ENCODE measurements at regions not wholly inside any gene's neighbourhood (a gene's known extent, or its start where the extent isn't known, plus 50 kb on each side); places are given as distances from the start of the nearest gene placed in this dataset.

DNA sequence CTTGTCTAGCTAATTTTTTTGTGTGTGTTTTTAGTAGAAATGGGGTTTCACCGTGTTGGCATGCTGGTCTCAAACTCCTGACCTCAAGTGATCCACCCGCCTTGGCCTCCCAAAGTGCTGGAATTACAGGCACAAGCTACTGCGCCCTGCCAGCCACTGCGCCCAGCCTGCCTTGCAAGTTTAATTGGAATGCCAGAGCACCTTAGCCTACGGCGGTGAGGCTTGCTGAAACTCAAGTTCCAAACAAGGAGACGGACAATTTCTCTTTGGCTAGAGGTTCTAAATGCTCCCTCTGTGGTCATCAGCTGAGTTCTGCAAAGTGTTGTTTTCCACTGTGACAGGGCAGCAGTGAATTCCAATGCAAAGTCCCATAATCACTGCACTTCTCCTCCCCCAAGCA, 583.4 kb downstream of the KCNJ3 start:
- Histone ChIP-seq H3K27me3 (ENCODE audit: control insufficient read depth, low read length) (no peaks in the 10 kb centered on the region), H3K36me3 (ENCODE audit: control insufficient read depth, low read length) (no peaks in the 10 kb centered on the region), H3K4me3 (ENCODE audit: low read length) (no peak overlapping the region), H3K79me2 (ENCODE audit: control insufficient read depth, low read length) (no peaks in the 10 kb centered on the region), H3K27ac (ENCODE audit: low read depth, low read length) (no peak overlapping the region), H3K9me3 (ENCODE audit: control insufficient read depth, insufficient read depth, low read length) (no peaks in the 10 kb centered on the region; the same call in 1 of the 2 replicates), H3K4me2 (ENCODE audit: low read length) (no peak overlapping the region), H4K20me1 (ENCODE audit: control insufficient read depth, insufficient read depth, low read depth, low read length) (no peaks in the 10 kb centered on the region), H3F3A (ENCODE audit: control insufficient read depth, insufficient read depth) (no peaks in the 10 kb centered on the region), H3K9me2 (replicated peaks; ENCODE audit: control insufficient read depth, low read length) (no peaks in the 10 kb centered on the region), H3K4me1 (ENCODE audit: control insufficient read depth, low read length) (no peaks in the 10 kb centered on the region)
- TF ChIP-seq, protein P1, sequence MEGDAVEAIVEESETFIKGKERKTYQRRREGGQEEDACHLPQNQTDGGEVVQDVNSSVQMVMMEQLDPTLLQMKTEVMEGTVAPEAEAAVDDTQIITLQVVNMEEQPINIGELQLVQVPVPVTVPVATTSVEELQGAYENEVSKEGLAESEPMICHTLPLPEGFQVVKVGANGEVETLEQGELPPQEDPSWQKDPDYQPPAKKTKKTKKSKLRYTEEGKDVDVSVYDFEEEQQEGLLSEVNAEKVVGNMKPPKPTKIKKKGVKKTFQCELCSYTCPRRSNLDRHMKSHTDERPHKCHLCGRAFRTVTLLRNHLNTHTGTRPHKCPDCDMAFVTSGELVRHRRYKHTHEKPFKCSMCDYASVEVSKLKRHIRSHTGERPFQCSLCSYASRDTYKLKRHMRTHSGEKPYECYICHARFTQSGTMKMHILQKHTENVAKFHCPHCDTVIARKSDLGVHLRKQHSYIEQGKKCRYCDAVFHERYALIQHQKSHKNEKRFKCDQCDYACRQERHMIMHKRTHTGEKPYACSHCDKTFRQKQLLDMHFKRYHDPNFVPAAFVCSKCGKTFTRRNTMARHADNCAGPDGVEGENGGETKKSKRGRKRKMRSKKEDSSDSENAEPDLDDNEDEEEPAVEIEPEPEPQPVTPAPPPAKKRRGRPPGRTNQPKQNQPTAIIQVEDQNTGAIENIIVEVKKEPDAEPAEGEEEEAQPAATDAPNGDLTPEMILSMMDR (IDR thresholded peaks at IDR 0.05; ENCODE audit: low read depth, low read length, poor library complexity, severe bottlenecking) = no peak
- TF ChIP-seq EZH2phosphoT487 (IDR thresholded peaks at IDR 0.05; ENCODE audit: borderline replicate concordance, low read length) = no peak

DNA sequence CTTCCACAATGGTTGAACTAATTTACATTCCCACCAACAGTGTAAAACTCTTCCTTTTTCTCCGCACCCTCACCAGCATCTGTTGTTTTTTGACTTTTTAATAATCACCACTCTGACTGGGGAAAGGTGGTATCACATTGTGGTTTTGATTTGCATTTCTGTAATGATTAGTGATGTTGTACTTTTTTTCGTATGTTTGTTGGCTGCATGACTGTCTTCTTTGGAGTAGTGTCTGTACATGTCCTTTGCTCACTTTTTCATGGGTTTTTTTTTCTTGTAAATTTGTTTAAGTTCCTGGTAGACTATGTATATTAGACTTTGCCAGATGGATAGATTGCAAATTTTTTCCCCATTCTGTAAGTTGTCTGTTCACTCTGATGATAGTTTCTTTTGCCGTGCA, 574.8 kb downstream of the KCNJ3 start:
- no peaks in the 10 kb centered on the region for H4K20me1 ChIP-seq (ENCODE audit: control insufficient read depth, insufficient read depth, low read depth, low read length)
- no peak overlapping the region for H3K4me3 ChIP-seq (ENCODE audit: low read length)
- H3K4me2 ChIP-seq (ENCODE audit: low read length) = no peak overlapping the region

DNA sequence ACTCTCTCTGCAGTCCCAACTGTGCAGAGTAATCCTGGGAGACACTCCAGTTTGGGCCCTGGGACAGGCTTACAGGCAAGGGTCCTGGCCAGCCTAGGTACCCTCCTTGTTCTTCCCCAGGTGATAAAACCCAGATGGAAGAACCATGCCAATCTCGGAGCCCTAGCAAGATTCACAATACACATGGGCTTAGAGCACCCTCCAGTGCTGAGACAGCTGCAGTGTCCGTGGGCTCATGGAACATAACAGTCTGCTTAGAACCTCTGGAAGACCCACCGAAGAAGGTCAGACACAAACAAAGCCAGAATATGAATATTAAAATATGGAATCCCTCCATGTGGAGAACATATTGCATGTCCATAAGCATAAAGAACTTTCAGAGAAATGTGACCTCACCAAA, 568.1 kb downstream of the KCNJ3 start:
- Histone ChIP-seq H3F3A (ENCODE audit: control insufficient read depth, insufficient read depth) (no peaks in the 10 kb centered on the region), H3K4me1 (ENCODE audit: control insufficient read depth, low read length) (peaks cover 13% of the 10 kb centered on the region), H3K4me3 (ENCODE audit: low read length) (no peak overlapping the region), H3K79me2 (ENCODE audit: control insufficient read depth, low read length) (no peaks in the 10 kb centered on the region), H3K27ac (ENCODE audit: low read depth, low read length) (no peak overlapping the region), H4K20me1 (ENCODE audit: control insufficient read depth, insufficient read depth, low read depth, low read length) (no peaks in the 10 kb centered on the region), H3K9me2 (replicated peaks; ENCODE audit: control insufficient read depth, low read length) (no peaks in the 10 kb centered on the region), H3K4me2 (ENCODE audit: low read length) (no peak overlapping the region), H3K9me3 (ENCODE audit: control insufficient read depth, insufficient read depth, low read length) (peaks cover 7% of the 10 kb centered on the region; the same call in 1 of the 2 replicates), H3K36me3 (ENCODE audit: control insufficient read depth, low read length) (peaks cover 4% of the 10 kb centered on the region; the same call in 1 of the 2 replicates), H3K27me3 (ENCODE audit: control insufficient read depth, low read length) (no peaks in the 10 kb centered on the region)
- TF ChIP-seq, protein P1 (IDR thresholded peaks at IDR 0.05; ENCODE audit: low read depth, low read length, poor library complexity, severe bottlenecking) = peak; percentile 23
- no peak for TF ChIP-seq EZH2phosphoT487 (IDR thresholded peaks at IDR 0.05; ENCODE audit: borderline replicate concordance, low read length)

More for the DNA sequence above, 574.8 kb downstream of the KCNJ3 start:
- no peaks in the 10 kb centered on the region for H3K27me3 ChIP-seq (ENCODE audit: control insufficient read depth, low read length)
- peaks cover 4% of the 10 kb centered on the region; the same call in 1 of the 2 replicates for H3K36me3 ChIP-seq (ENCODE audit: control insufficient read depth, low read length)
- no peaks in the 10 kb centered on the region for H3K9me2 ChIP-seq (replicated peaks; ENCODE audit: control insufficient read depth, low read length)
- H3F3A ChIP-seq (ENCODE audit: control insufficient read depth, insufficient read depth) = 0 out of 2 replicates have a peak, but pooled peaks cover 2% of the 10 kb centered on the region
- peaks cover 8% of the 10 kb centered on the region for H3K4me1 ChIP-seq (ENCODE audit: control insufficient read depth, low read length)
- H3K27ac ChIP-seq (ENCODE audit: low read depth, low read length) = no peak overlapping the region
- H3K9me3 ChIP-seq (ENCODE audit: control insufficient read depth, insufficient read depth, low read length) = no peaks in the 10 kb centered on the region
- no peak for TF ChIP-seq EZH2phosphoT487 (IDR thresholded peaks at IDR 0.05; ENCODE audit: borderline replicate concordance, low read length)
- TF ChIP-seq, protein P1 (IDR thresholded peaks at IDR 0.05; ENCODE audit: low read depth, low read length, poor library complexity, severe bottlenecking) = no peak
- no peaks in the 10 kb centered on the region for H3K79me2 ChIP-seq (ENCODE audit: control insufficient read depth, low read length)

All from DOHH2 (cell line).